SKM-1 (cell line): ENCODE measurements at regions not wholly inside any gene's neighbourhood (a gene's known extent, or its start where the extent isn't known, plus 50 kb on each side); places are given as distances from the start of the nearest gene placed in this dataset.
"Not testable (repeated sequence)": the region's sequence is repeated elsewhere in the genome, so short reads cannot be mapped to it uniquely, and the experiment has no call there.

ENCODE experiments used
- DNase-seq: peaks from one replicate; lab custom pipeline; 2025; ENCODE audit not compliant: unreplicated experiment; lab: John Stamatoyannopoulos, UW

GRCh38 chr13:68846663-68847062, 1261.0 kb upstream of the ATXN8OS start:
- DNase-seq = no peak

GRCh38 chr13:68834375-68834774, 1273.3 kb upstream of the ATXN8OS start:
- no peak for DNase-seq

GRCh38 chr13:68816715-68817114, 1290.9 kb upstream of the ATXN8OS start:
- DNase-seq = no peak

GRCh38 chr13:68813180-68813796, 1294.3 kb upstream of the ATXN8OS start:
- no peak for DNase-seq

- DNase-seq = no peak
Measured at GRCh38 chr13:68810660-68811059, 1297.0 kb upstream of the ATXN8OS start.

GRCh38 chr13:68808456-68808855, 1299.2 kb upstream of the ATXN8OS start:
- DNase-seq = no peak

- DNase-seq = no peak
Measured at GRCh38 chr13:68806125-68806524, 1301.5 kb upstream of the ATXN8OS start.

- no peak for DNase-seq
Measured at GRCh38 chr13:68784275-68784674, 1323.4 kb upstream of the ATXN8OS start.

GRCh38 chr13:68759617-68760016, 1348.0 kb upstream of the ATXN8OS start:
- DNase-seq = no peak

GRCh38 chr13:68749796-68750195, 1357.8 kb upstream of the ATXN8OS start:
- DNase-seq = no peak

GRCh38 chr13:68748038-68748437, 1359.6 kb upstream of the ATXN8OS start:
- no peak for DNase-seq

GRCh38 chr13:68745502-68745901, 1362.1 kb upstream of the ATXN8OS start:
- no peak for DNase-seq

GRCh38 chr13:68736961-68737360, 1370.7 kb upstream of the ATXN8OS start:
- no peak for DNase-seq

GRCh38 chr13:68727798-68728197, 1379.8 kb upstream of the ATXN8OS start:
- DNase-seq = no peak

GRCh38 chr13:68727165-68727564, 1380.5 kb upstream of the ATXN8OS start:
- no peak for DNase-seq

- no peak for DNase-seq
Measured at GRCh38 chr13:68719815-68720214, 1387.8 kb upstream of the ATXN8OS start.

- no peak for DNase-seq
Measured at GRCh38 chr13:68715651-68716050, 1392.0 kb upstream of the ATXN8OS start.

- DNase-seq = no peak
Measured at GRCh38 chr13:68714292-68714691, 1393.3 kb upstream of the ATXN8OS start.

GRCh38 chr13:68713394-68713793, 1394.2 kb upstream of the ATXN8OS start:
- no peak for DNase-seq

GRCh38 chr13:68708336-68708908, 1399.2 kb upstream of the ATXN8OS start:
- no peak for DNase-seq

- DNase-seq = not testable (repeated sequence)
Measured at GRCh38 chr13:68706044-68706443, 1401.6 kb upstream of the ATXN8OS start.

- no peak for DNase-seq
Measured at GRCh38 chr13:68697551-68697950, 1410.1 kb upstream of the ATXN8OS start.

GRCh38 chr13:68696907-68697306, 1410.7 kb upstream of the ATXN8OS start:
- no peak for DNase-seq
